Occipital lobe (tissue), 1 donor: ENCODE measurements at regions not wholly inside any gene's neighbourhood (a gene's known extent, or its start where the extent isn't known, plus 50 kb on each side); places are given as distances from the start of the nearest gene placed in this dataset.
"Not testable (repeated sequence)": the region's sequence is repeated elsewhere in the genome, so short reads cannot be mapped to it uniquely, and the experiment has no call there.

Source experiments
- DNase-seq: peaks from one replicate; lab custom pipeline; 2025; lab: John Stamatoyannopoulos, UW

- not testable (repeated sequence) for DNase-seq
These were observed 173.9 kb downstream of the TJP1 start for GRCh38 chr15:29648415-29648814.

- DNase-seq, result no peak
These were observed 176.4 kb downstream of the TJP1 start for GRCh38 chr15:29645841-29646240.

GRCh38 chr15:29644361-29644760 is 177.9 kb downstream of the TJP1 start:
- not testable (repeated sequence) for DNase-seq

- no peak for DNase-seq
These were observed 183.5 kb downstream of the TJP1 start for GRCh38 chr15:29638781-29639180.

GRCh38 chr15:29638011-29638410 is 184.3 kb downstream of the TJP1 start:
- DNase-seq, result no peak

- DNase-seq, result no peak
These were observed 184.7 kb downstream of the TJP1 start for GRCh38 chr15:29637555-29637954.

GRCh38 chr15:29636921-29637320 is 185.3 kb downstream of the TJP1 start:
- no peak for DNase-seq

- no peak for DNase-seq
These were observed 186.1 kb downstream of the TJP1 start for GRCh38 chr15:29636140-29636539.

GRCh38 chr15:29635513-29636098 is 186.7 kb downstream of the TJP1 start:
- no peak for DNase-seq

- no peak for DNase-seq
These were observed 188.3 kb downstream of the TJP1 start for GRCh38 chr15:29633971-29634370.

GRCh38 chr15:29632671-29633406 is 189.4 kb downstream of the TJP1 start:
- DNase-seq, result no peak

- no peak for DNase-seq
These were observed 190.9 kb downstream of the TJP1 start for GRCh38 chr15:29631076-29632070.

GRCh38 chr15:29624271-29624670 is 198.0 kb downstream of the TJP1 start:
- DNase-seq, result no peak

- no peak for DNase-seq
These were observed 199.1 kb downstream of the TJP1 start for GRCh38 chr15:29623116-29623639.

- DNase-seq, result no peak
These were observed 199.6 kb downstream of the TJP1 start for GRCh38 chr15:29622637-29623036.

GRCh38 chr15:29621616-29622015 is 200.7 kb downstream of the TJP1 start:
- no peak for DNase-seq

GRCh38 chr15:29618586-29618985 is 203.7 kb downstream of the TJP1 start:
- DNase-seq, result no peak

GRCh38 chr15:29616512-29616911 is 205.8 kb downstream of the TJP1 start:
- no peak for DNase-seq

- no peak for DNase-seq
These were observed 206.5 kb downstream of the TJP1 start for GRCh38 chr15:29615791-29616190.

GRCh38 chr15:29613951-29614382 is 208.3 kb downstream of the TJP1 start:
- no peak for DNase-seq

GRCh38 chr15:29612701-29613100 is 209.6 kb downstream of the TJP1 start:
- DNase-seq, result no peak

- DNase-seq, result no peak
These were observed 210.2 kb downstream of the TJP1 start for GRCh38 chr15:29612096-29612495.
